WTC11 (cell line): ENCODE measurements at regions not wholly inside any gene's neighbourhood (a gene's known extent, or its start where the extent isn't known, plus 50 kb on each side); places are given as distances from the start of the nearest gene placed in this dataset.

Source experiments
- ATAC-seq: fragments of 200-7000 bp; cut with Tn5 transposase; 2 replicates; pipeline ENCODE4 v1.10.0; 2021; ENCODE audit warnings: mild to moderate bottlenecking, moderate library complexity
- CTCF ChIA-PET: fragments of 300-600 bp; sonication (Branson Sonifier 250); formaldehyde crosslinking; loops from one replicate; lab custom pipeline; 2021; ENCODE audit warnings: antibody characterized with exemption; lab: Charles Lee
- POLR2A ChIA-PET: fragments of 350-600 bp; sonication (Branson Sonifier 250); formaldehyde crosslinking; loops from one replicate; lab custom pipeline; 2021; ENCODE audit warnings: antibody characterized with exemption; lab: Charles Lee
- DNase-seq: peaks from one replicate; pipeline ENCODE4 v3.0.0; 2021; ENCODE audit warnings: low spot score
- H3K27ac Mint-ChIP-seq: 2 replicates; pipeline ENCODE4 v1.8.0; 2021; ENCODE audit warnings: mixed read lengths
- H3K27me3 Mint-ChIP-seq: 2 replicates; pipeline ENCODE4 v1.8.0; 2021; ENCODE audit warnings: low read depth, mild to moderate bottlenecking, moderate library complexity, mixed read lengths
- H3K36me3 Mint-ChIP-seq: 2 replicates; pipeline ENCODE4 v1.8.0; 2021; ENCODE audit warnings: mixed read lengths
- H3K4me1 Mint-ChIP-seq: 2 replicates; pipeline ENCODE4 v1.8.0; 2022; ENCODE audit warnings: mixed read lengths
- H3K4me3 Mint-ChIP-seq: 2 replicates; pipeline ENCODE4 v1.8.0; 2021; ENCODE audit warnings: mild to moderate bottlenecking, moderate library complexity, mixed read lengths
- H3K9me3 Mint-ChIP-seq: 2 replicates; pipeline ENCODE4 v1.8.0; 2021; ENCODE audit warnings: mixed read lengths
- CBFB ChIP-seq: sonication (generic); formaldehyde crosslinking; IDR thresholded peaks from 2 replicates; pipeline ENCODE4 v1.8.1; 2022; ENCODE audit warnings: mild to moderate bottlenecking, low read depth, missing genetic modification reagents
- CDX4 ChIP-seq: fragments of 250-450 bp; sonication (Bioruptor Pico); IDR thresholded peaks from 2 replicates; pipeline ENCODE4 v1.9.0; 2021; ENCODE audit warnings: moderate library complexity, mild to moderate bottlenecking, inconsistent platforms, borderline replicate concordance
- E2F4 ChIP-seq: sonication (generic); formaldehyde crosslinking; IDR thresholded peaks from 2 replicates; pipeline ENCODE4 v1.8.1; 2022; ENCODE audit warnings: low read depth, mild to moderate bottlenecking, moderate library complexity, missing genetic modification reagents, borderline replicate concordance
- ESRRA ChIP-seq: sonication (generic); formaldehyde crosslinking; IDR thresholded peaks from 2 replicates; pipeline ENCODE4 v1.8.1; 2022; ENCODE audit warnings: mild to moderate bottlenecking, missing genetic modification reagents, borderline replicate concordance
- JUN ChIP-seq: sonication (generic); formaldehyde crosslinking; IDR thresholded peaks from 2 replicates; pipeline ENCODE4 v1.8.0; 2023; ENCODE audit warnings: mild to moderate bottlenecking, missing genetic modification reagents
- MAX ChIP-seq: sonication (generic); formaldehyde crosslinking; IDR thresholded peaks from 2 replicates; pipeline ENCODE4 v1.8.0; 2022; ENCODE audit warnings: mild to moderate bottlenecking, missing genetic modification reagents
- NFATC4 ChIP-seq: fragments of 250-450 bp; sonication (Bioruptor Pico); IDR thresholded peaks from 2 replicates; pipeline ENCODE4 v1.9.0; 2021; ENCODE audit warnings: mild to moderate bottlenecking
- NR3C1 ChIP-seq: sonication (generic); formaldehyde crosslinking; conservative IDR thresholded peaks from 2 replicates; pipeline ENCODE4 v1.8.1; 2023; ENCODE audit warnings: low read depth, mild to moderate bottlenecking, missing genetic modification reagents
- RORB ChIP-seq: fragments of 250-450 bp; sonication (Bioruptor Pico); IDR thresholded peaks from 2 replicates; pipeline ENCODE4 v1.9.0; 2021; ENCODE audit warnings: mild to moderate bottlenecking
- STAT6 ChIP-seq: sonication (generic); formaldehyde crosslinking; conservative IDR thresholded peaks from 2 replicates; pipeline ENCODE4 v1.8.1; 2023; ENCODE audit warnings: mild to moderate bottlenecking, low read depth, missing genetic modification reagents, moderate library complexity
- TCF7 ChIP-seq: sonication (generic); formaldehyde crosslinking; IDR thresholded peaks from 2 replicates; pipeline ENCODE4 v1.8.0; 2022; ENCODE audit warnings: mild to moderate bottlenecking, low read depth, missing genetic modification reagents, moderate library complexity
- TEAD4 ChIP-seq: sonication (generic); formaldehyde crosslinking; IDR thresholded peaks from 2 replicates; pipeline ENCODE4 v1.8.0; 2022; ENCODE audit warnings: mild to moderate bottlenecking, missing genetic modification reagents
- ZBTB43 ChIP-seq: sonication (generic); formaldehyde crosslinking; IDR thresholded peaks from 2 replicates; pipeline ENCODE4 v1.8.1; 2023; ENCODE audit warnings: mild to moderate bottlenecking, missing genetic modification reagents
- ZNF263 ChIP-seq: sonication (generic); formaldehyde crosslinking; IDR thresholded peaks from 2 replicates; pipeline ENCODE4 v1.8.1; 2022; ENCODE audit warnings: low read depth, mild to moderate bottlenecking, moderate library complexity, missing genetic modification reagents
- ZNF281 ChIP-seq: sonication (generic); formaldehyde crosslinking; IDR thresholded peaks from 2 replicates; pipeline ENCODE4 v1.8.0; 2023; ENCODE audit warnings: mild to moderate bottlenecking, missing genetic modification reagents
- TF ChIP-seq, protein P1 (sequence below): fragments of 200-600 bp; IDR thresholded peaks from 2 replicates; pipeline ENCODE4 v1.8.0; 2022; ENCODE audit warnings: antibody characterized with exemption
- TF ChIP-seq, protein P2 (sequence below): sonication (generic); formaldehyde crosslinking; IDR thresholded peaks from 2 replicates; pipeline ENCODE4 v1.8.1; 2023; ENCODE audit warnings: mild to moderate bottlenecking, moderate library complexity, missing genetic modification reagents

DNA sequence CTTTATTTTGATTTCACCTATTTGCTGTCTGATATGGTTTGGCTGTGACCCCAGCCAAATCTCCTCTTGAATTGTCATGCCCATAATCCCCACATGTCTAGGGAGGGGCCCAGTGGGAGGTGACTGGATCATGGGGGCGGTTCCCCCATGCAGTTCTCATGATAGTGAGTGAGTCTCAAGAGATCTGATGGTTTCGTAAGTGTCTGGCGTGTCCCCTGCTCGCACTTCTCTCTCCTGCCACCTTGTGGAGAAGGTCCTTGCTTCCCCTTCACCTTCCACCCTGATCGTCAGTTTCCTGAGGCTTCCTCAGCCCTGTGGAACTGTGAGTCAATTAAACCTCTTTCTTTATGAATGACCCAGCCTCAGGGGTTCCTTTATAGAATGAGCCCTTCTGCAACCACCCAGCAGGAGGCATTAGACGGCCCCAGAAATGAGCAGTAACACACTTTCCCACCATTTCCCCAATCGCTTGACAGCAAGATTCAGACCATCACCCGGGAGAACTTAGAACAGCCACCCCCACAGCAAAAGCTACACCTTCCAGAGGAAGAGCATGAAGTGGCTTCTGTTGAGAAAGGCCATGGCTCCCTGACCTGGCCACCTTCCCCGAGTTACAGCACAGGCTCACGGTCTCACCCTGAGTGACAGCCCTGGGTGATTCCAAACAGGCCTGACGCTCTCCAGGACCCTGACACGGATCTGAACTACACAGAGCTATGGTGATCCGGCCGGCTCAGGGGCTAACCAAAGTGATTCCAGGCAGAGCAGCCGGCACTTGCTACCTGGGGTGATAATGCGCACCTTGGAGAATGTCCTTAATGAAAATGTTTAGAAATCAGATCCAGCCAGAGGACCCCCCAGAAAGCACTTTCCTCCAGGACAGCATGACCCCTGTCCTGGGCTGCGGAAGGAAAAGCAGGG is 131.2 kb upstream of the CDH4 start:
- DNase-seq (peak; percentile 61), ATAC-seq (peak; percentile 87)
- POLR2A ChIA-PET = no interaction called here
- Mint-ChIP-seq H3K9me3 (peaks cover 9% of the 10 kb centered on the region), H3K4me3 (no peak overlapping the region), H3K36me3 (peaks cover 9% of the 10 kb centered on the region), H3K27ac (no peak overlapping the region), H3K4me1 (peaks cover 13% of the 10 kb centered on the region), H3K27me3 (peaks cover 61% of the 10 kb centered on the region)
- TF ChIP-seq, protein P1, sequence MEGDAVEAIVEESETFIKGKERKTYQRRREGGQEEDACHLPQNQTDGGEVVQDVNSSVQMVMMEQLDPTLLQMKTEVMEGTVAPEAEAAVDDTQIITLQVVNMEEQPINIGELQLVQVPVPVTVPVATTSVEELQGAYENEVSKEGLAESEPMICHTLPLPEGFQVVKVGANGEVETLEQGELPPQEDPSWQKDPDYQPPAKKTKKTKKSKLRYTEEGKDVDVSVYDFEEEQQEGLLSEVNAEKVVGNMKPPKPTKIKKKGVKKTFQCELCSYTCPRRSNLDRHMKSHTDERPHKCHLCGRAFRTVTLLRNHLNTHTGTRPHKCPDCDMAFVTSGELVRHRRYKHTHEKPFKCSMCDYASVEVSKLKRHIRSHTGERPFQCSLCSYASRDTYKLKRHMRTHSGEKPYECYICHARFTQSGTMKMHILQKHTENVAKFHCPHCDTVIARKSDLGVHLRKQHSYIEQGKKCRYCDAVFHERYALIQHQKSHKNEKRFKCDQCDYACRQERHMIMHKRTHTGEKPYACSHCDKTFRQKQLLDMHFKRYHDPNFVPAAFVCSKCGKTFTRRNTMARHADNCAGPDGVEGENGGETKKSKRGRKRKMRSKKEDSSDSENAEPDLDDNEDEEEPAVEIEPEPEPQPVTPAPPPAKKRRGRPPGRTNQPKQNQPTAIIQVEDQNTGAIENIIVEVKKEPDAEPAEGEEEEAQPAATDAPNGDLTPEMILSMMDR = peak; percentile 37; the same call in 1 of the 2 replicates
- TF ChIP-seq E2F4 (CRISPR knock-in tag) = no peak
- CTCF ChIA-PET = interaction anchor here (0.8 to 1.9 kb wide), 8 partner anchors 12 to 269 kb away, joined by 3 to 11 read pairs (median 4); no protein-coding TSS in a partner anchor

- Mint-ChIP-seq H3K4me3 (no peak overlapping the region), H3K36me3 (peaks cover 9% of the 10 kb centered on the region), H3K4me1 (peaks cover 13% of the 10 kb centered on the region), H3K27me3 (peaks cover 59% of the 10 kb centered on the region), H3K9me3 (peaks cover 9% of the 10 kb centered on the region), H3K27ac (no peak overlapping the region)
- POLR2A ChIA-PET = no interaction called here
- TF ChIP-seq ZNF281 (CRISPR knock-in tag) (no peak), STAT6 (CRISPR knock-in tag) (no peak), ZBTB43 (CRISPR knock-in tag) (no peak)
- ATAC-seq (no peak), DNase-seq (no peak)
- CTCF ChIA-PET = interaction anchor here (0.8 to 1.9 kb wide), 8 partner anchors 13 to 270 kb away, joined by 3 to 11 read pairs (median 4); no protein-coding TSS in a partner anchor
Measured at GRCh38 chr20:61121661-61122060, 130.4 kb upstream of the CDH4 start.

DNA sequence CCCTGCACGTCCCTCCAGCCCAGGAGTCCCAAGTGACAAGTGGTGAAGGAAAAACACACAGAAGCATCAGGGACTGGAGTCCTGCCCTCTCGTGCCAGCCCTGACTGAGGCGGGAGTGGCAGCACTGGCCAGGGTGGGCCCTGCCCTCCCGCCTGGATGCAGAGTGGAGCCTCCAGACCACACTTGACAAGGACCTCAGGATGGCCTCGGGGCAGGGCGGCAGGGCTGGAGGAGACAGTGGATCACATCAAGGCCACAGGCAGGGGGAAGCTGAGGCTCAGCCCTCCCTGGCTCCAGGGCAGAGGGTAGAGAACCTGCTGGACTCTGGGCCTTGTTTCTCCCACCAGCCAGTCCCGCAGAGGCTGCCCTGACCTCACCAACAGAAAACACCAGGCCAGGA is 128.8 kb upstream of the CDH4 start:
- CTCF ChIA-PET = no interaction called here
- Mint-ChIP-seq H3K27me3 (peaks cover 50% of the 10 kb centered on the region), H3K27ac (no peak overlapping the region)
- TF ChIP-seq TCF7 (CRISPR knock-in tag) (no peak), NFATC4 (CRISPR knock-in tag) (no peak), ESRRA (CRISPR knock-in tag) (no peak), CBFB (CRISPR knock-in tag) (no peak), CDX4 (CRISPR knock-in tag) (no peak), NR3C1 (CRISPR knock-in tag) (no peak), JUN (CRISPR knock-in tag) (no peak), RORB (CRISPR knock-in tag) (no peak), TEAD4 (CRISPR knock-in tag) (no peak), MAX (CRISPR knock-in tag) (no peak), ZNF263 (CRISPR knock-in tag) (no peak)
- TF ChIP-seq, protein P2, sequence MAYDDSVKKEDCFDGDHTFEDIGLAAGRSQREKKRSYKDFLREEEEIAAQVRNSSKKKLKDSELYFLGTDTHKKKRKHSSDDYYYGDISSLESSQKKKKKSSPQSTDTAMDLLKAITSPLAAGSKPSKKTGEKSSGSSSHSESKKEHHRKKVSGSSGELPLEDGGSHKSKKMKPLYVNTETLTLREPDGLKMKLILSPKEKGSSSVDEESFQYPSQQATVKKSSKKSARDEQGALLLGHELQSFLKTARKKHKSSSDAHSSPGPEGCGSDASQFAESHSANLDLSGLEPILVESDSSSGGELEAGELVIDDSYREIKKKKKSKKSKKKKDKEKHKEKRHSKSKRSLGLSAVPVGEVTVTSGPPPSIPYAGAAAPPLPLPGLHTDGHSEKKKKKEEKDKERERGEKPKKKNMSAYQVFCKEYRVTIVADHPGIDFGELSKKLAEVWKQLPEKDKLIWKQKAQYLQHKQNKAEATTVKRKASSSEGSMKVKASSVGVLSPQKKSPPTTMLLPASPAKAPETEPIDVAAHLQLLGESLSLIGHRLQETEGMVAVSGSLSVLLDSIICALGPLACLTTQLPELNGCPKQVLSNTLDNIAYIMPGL = no peak

More for the DNA sequence above, 128.8 kb upstream of the CDH4 start:
- Mint-ChIP-seq H3K4me1 (peaks cover 13% of the 10 kb centered on the region), H3K9me3 (peaks cover 9% of the 10 kb centered on the region), H3K36me3 (peaks cover 9% of the 10 kb centered on the region), H3K4me3 (no peak overlapping the region)
- POLR2A ChIA-PET = no interaction called here
- no peak for ATAC-seq
- DNase-seq = no peak
